ENCODE measurements at regions not wholly inside any gene's neighbourhood (a gene's known extent, or its start where the extent isn't known, plus 50 kb on each side); places are given as distances from the start of the nearest gene placed in this dataset.

DNA sequence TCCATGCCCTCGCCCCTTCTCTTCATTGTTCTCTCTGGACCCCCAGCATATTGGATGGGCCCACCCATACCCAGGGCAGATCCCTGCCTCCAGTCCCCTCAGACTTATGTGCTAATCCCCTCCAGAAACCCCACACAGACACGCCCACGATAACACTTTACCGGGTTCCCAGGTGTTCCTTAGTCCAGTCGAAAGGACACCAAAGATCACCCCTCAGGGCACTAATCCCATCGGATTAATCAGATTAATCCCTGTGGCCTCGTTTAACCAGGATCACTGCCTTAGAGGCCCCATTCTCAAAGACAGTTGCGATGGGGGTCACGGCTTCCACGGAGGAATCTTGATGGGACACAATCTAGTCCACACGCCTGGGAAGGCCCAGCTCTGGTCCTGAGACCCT is 80.8 kb downstream of the SHANK2 start:
- TF ChIP-seq, protein P1, sequence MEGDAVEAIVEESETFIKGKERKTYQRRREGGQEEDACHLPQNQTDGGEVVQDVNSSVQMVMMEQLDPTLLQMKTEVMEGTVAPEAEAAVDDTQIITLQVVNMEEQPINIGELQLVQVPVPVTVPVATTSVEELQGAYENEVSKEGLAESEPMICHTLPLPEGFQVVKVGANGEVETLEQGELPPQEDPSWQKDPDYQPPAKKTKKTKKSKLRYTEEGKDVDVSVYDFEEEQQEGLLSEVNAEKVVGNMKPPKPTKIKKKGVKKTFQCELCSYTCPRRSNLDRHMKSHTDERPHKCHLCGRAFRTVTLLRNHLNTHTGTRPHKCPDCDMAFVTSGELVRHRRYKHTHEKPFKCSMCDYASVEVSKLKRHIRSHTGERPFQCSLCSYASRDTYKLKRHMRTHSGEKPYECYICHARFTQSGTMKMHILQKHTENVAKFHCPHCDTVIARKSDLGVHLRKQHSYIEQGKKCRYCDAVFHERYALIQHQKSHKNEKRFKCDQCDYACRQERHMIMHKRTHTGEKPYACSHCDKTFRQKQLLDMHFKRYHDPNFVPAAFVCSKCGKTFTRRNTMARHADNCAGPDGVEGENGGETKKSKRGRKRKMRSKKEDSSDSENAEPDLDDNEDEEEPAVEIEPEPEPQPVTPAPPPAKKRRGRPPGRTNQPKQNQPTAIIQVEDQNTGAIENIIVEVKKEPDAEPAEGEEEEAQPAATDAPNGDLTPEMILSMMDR (IDR thresholded peaks at IDR 0.05) = no peak
- TF ChIP-seq POLR2A (IDR thresholded peaks at IDR 0.05) (no peak), POLR2AphosphoS5 (IDR thresholded peaks at IDR 0.05) (no peak)
